ENCODE measurements at regions not wholly inside any gene's neighbourhood (a gene's known extent, or its start where the extent isn't known, plus 50 kb on each side); places are given as distances from the start of the nearest gene placed in this dataset.

GRCh38 chr15:53038655-53038941, 248.5 kb upstream of the ONECUT1 start:
- TF ChIP-seq CTCF (IDR thresholded peaks at IDR 0.05; ENCODE audit: insufficient read depth, low read length, poor library complexity, severe bottlenecking) (no peak), EZH2phosphoT487 (conservative IDR thresholded peaks at IDR 0.05; ENCODE audit: low read length) (no peak)

Measured in SU-DHL-6 (cell line).